ENCODE measurements at regions not wholly inside any gene's neighbourhood (a gene's known extent, or its start where the extent isn't known, plus 50 kb on each side); places are given as distances from the start of the nearest gene placed in this dataset.

- TF ChIP-seq CTCF (IDR thresholded peaks at IDR 0.05 in 2 of 3, conservative IDR thresholded peaks at IDR 0.05 in 1 of 3; ENCODE audit: insufficient read depth in 2 of 3, low read depth in 1 of 3, low read length in 3 of 3): no peak
- no peak for TF ChIP-seq ZNF121 (CRISPR knock-in tag; conservative IDR thresholded peaks at IDR 0.05)
- TF ChIP-seq SP1 (CRISPR knock-in tag; IDR thresholded peaks at IDR 0.05): no peak
- no peak for TF ChIP-seq RCOR1 (IDR thresholded peaks at IDR 0.05; ENCODE audit: borderline replicate concordance in 1 of 2, low read depth in 2 of 2, low read length in 2 of 2)
- no peak for TF ChIP-seq SAFB2 (IDR thresholded peaks at IDR 0.05; ENCODE audit: borderline replicate concordance, low read depth, low read length, severe bottlenecking)
- no peak for TF ChIP-seq ZFP36 (IDR thresholded peaks at IDR 0.05; ENCODE audit: low read depth, low read length, partially characterized antibody)
- no peak for TF ChIP-seq ZNF143 (CRISPR knock-in tag; IDR thresholded peaks at IDR 0.05)
- no peak for TF ChIP-seq CHD2 (IDR thresholded peaks at IDR 0.05; ENCODE audit: low read depth, low read length)
- TF ChIP-seq TAF1 (IDR thresholded peaks at IDR 0.05; ENCODE audit: control insufficient read depth, extremely low read depth, insufficient read depth, low read length, severe bottlenecking): no peak
- TF ChIP-seq TOE1 (IDR thresholded peaks at IDR 0.05; ENCODE audit: borderline replicate concordance): no peak
- no peak for TF ChIP-seq TOE1 (CRISPR knock-in tag; IDR thresholded peaks at IDR 0.05; ENCODE audit: borderline replicate concordance, low read depth)
- TF ChIP-seq ZKSCAN8 (CRISPR knock-in tag; IDR thresholded peaks at IDR 0.05): no peak
- no peak for TF ChIP-seq EGR1 (conservative IDR thresholded peaks at IDR 0.05)
- TF ChIP-seq FOXJ2 (tag; IDR thresholded peaks at IDR 0.05): no peak
- TF ChIP-seq NR1H2 (CRISPR knock-in tag; IDR thresholded peaks at IDR 0.05): no peak
These were observed 436.9 kb downstream of the ZNF516 start for GRCh38 chr18:76058146-76058545.

All from K562 (cell line).